H1 (cell line): ENCODE measurements at regions not wholly inside any gene's neighbourhood (a gene's known extent, or its start where the extent isn't known, plus 50 kb on each side); places are given as distances from the start of the nearest gene placed in this dataset.

Source experiments
- GTF2F1 ChIP-seq: IDR thresholded peaks from 2 replicates; pipeline ENCODE4 v1.6.1; 2012; ENCODE audit warnings: low read depth, low read length, improper control_type of control experiment, borderline replicate concordance
- NANOG ChIP-seq: IDR thresholded peaks from 2 replicates; pipeline ENCODE4 v1.6.1; 2011; ENCODE audit warnings: low read length, low read depth, mild to moderate bottlenecking, inconsistent platforms; ENCODE audit not compliant: insufficient read depth, poor library complexity, severe bottlenecking
- SIX5 ChIP-seq: IDR thresholded peaks from 2 replicates; pipeline ENCODE4 v1.6.1; 2011; ENCODE audit warnings: mild to moderate bottlenecking, low read depth, low read length
- ZNF274 ChIP-seq: IDR thresholded peaks from 2 replicates; pipeline ENCODE4 v1.7.0; 2012; ENCODE audit warnings: low read length, borderline replicate concordance; ENCODE audit errors: extremely low read depth
- TF ChIP-seq, protein P1 (sequence below): fragments of 300-600 bp; sonication (generic); IDR thresholded peaks from 2 replicates; pipeline ENCODE4 v1.7.1; 2012; ENCODE audit warnings: low read length, moderate library complexity, mild to moderate bottlenecking, inconsistent platforms; ENCODE audit not compliant: insufficient replicate concordance

- TF ChIP-seq SIX5: no peak
- no peak for TF ChIP-seq ZNF274
- TF ChIP-seq, protein P1, sequence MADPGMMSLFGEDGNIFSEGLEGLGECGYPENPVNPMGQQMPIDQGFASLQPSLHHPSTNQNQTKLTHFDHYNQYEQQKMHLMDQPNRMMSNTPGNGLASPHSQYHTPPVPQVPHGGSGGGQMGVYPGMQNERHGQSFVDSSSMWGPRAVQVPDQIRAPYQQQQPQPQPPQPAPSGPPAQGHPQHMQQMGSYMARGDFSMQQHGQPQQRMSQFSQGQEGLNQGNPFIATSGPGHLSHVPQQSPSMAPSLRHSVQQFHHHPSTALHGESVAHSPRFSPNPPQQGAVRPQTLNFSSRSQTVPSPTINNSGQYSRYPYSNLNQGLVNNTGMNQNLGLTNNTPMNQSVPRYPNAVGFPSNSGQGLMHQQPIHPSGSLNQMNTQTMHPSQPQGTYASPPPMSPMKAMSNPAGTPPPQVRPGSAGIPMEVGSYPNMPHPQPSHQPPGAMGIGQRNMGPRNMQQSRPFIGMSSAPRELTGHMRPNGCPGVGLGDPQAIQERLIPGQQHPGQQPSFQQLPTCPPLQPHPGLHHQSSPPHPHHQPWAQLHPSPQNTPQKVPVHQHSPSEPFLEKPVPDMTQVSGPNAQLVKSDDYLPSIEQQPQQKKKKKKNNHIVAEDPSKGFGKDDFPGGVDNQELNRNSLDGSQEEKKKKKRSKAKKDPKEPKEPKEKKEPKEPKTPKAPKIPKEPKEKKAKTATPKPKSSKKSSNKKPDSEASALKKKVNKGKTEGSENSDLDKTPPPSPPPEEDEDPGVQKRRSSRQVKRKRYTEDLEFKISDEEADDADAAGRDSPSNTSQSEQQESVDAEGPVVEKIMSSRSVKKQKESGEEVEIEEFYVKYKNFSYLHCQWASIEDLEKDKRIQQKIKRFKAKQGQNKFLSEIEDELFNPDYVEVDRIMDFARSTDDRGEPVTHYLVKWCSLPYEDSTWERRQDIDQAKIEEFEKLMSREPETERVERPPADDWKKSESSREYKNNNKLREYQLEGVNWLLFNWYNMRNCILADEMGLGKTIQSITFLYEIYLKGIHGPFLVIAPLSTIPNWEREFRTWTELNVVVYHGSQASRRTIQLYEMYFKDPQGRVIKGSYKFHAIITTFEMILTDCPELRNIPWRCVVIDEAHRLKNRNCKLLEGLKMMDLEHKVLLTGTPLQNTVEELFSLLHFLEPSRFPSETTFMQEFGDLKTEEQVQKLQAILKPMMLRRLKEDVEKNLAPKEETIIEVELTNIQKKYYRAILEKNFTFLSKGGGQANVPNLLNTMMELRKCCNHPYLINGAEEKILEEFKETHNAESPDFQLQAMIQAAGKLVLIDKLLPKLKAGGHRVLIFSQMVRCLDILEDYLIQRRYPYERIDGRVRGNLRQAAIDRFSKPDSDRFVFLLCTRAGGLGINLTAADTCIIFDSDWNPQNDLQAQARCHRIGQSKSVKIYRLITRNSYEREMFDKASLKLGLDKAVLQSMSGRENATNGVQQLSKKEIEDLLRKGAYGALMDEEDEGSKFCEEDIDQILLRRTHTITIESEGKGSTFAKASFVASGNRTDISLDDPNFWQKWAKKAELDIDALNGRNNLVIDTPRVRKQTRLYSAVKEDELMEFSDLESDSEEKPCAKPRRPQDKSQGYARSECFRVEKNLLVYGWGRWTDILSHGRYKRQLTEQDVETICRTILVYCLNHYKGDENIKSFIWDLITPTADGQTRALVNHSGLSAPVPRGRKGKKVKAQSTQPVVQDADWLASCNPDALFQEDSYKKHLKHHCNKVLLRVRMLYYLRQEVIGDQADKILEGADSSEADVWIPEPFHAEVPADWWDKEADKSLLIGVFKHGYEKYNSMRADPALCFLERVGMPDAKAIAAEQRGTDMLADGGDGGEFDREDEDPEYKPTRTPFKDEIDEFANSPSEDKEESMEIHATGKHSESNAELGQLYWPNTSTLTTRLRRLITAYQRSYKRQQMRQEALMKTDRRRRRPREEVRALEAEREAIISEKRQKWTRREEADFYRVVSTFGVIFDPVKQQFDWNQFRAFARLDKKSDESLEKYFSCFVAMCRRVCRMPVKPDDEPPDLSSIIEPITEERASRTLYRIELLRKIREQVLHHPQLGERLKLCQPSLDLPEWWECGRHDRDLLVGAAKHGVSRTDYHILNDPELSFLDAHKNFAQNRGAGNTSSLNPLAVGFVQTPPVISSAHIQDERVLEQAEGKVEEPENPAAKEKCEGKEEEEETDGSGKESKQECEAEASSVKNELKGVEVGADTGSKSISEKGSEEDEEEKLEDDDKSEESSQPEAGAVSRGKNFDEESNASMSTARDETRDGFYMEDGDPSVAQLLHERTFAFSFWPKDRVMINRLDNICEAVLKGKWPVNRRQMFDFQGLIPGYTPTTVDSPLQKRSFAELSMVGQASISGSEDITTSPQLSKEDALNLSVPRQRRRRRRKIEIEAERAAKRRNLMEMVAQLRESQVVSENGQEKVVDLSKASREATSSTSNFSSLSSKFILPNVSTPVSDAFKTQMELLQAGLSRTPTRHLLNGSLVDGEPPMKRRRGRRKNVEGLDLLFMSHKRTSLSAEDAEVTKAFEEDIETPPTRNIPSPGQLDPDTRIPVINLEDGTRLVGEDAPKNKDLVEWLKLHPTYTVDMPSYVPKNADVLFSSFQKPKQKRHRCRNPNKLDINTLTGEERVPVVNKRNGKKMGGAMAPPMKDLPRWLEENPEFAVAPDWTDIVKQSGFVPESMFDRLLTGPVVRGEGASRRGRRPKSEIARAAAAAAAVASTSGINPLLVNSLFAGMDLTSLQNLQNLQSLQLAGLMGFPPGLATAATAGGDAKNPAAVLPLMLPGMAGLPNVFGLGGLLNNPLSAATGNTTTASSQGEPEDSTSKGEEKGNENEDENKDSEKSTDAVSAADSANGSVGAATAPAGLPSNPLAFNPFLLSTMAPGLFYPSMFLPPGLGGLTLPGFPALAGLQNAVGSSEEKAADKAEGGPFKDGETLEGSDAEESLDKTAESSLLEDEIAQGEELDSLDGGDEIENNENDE: no peak
- no peak for TF ChIP-seq GTF2F1
- TF ChIP-seq NANOG: no peak
Observed at GRCh38 chr2:128385365-128385764, 66.7 kb upstream of the HS6ST1 start (continued).
